ENCODE measurements at regions not wholly inside any gene's neighbourhood (a gene's known extent, or its start where the extent isn't known, plus 50 kb on each side); places are given as distances from the start of the nearest gene placed in this dataset.
A peak's percentile ranks its signal among the peaks of the same experiment; 100 is the strongest.

GRCh38 chr13:31922724-31923123 lies 108.8 kb upstream of the FRY start:
- ATAC-seq: no peak
- TF ChIP-seq CTCF (IDR thresholded peaks at IDR 0.05): no peak
- Mint-ChIP-seq H3K36me3 (no peaks in the 10 kb centered on the region), H3K9me3 (no peaks in the 10 kb centered on the region), H3K27ac (peak overlapping the region; percentile 21 to 64), H3K4me1 (peaks cover 26 to 37% of the 10 kb centered on the region in 2 donors), H3K4me3 (no peak overlapping the region), H3K27me3 (ENCODE audit: low read depth in 2 of 2) (no peaks in the 10 kb centered on the region)
- DNase-seq: no peak
- H3K27me3 ChIP-seq (ENCODE audit: control insufficient read depth, insufficient read depth, low read length): no peaks in the 10 kb centered on the region
- intact Hi-C loops (cut with micrococcal nuclease): loop anchor here (10.0 kb wide), 1 partner anchor 118 kb away; no protein-coding TSS in a partner anchor
- no peaks in the 10 kb centered on the region for H3K36me3 ChIP-seq (ENCODE audit: control insufficient read depth, insufficient read depth, low read length)
- no peak overlapping the region for H3K27ac ChIP-seq (ENCODE audit: low read length)
- 100% methylated on average over 1 of the region's 1 CpG for WGBS (ENCODE audit: insufficient coverage)
- no peaks in the 10 kb centered on the region for H3K9me3 ChIP-seq (ENCODE audit: control insufficient read depth, insufficient read depth, low read length)
- peaks cover 9% of the 10 kb centered on the region for H3K4me1 ChIP-seq (ENCODE audit: control insufficient read depth, insufficient read depth, low read length)
- H3K4me3 ChIP-seq (ENCODE audit: low read length): no peak overlapping the region

GRCh38 chr13:31923134-31923763 lies 108.3 kb upstream of the FRY start:
- no peaks in the 10 kb centered on the region for H3K36me3 Mint-ChIP-seq
- Histone ChIP-seq H3K27me3 (ENCODE audit: control insufficient read depth, insufficient read depth, low read length) (no peaks in the 10 kb centered on the region), H3K4me1 (ENCODE audit: control insufficient read depth, insufficient read depth, low read length) (peaks cover 14% of the 10 kb centered on the region), H3K4me3 (ENCODE audit: low read length) (no peak overlapping the region), H3K36me3 (ENCODE audit: control insufficient read depth, insufficient read depth, low read length) (no peaks in the 10 kb centered on the region), H3K9me3 (ENCODE audit: control insufficient read depth, insufficient read depth, low read length) (no peaks in the 10 kb centered on the region), H3K27ac (ENCODE audit: low read length) (no peak overlapping the region)
- no peak for TF ChIP-seq CTCF (IDR thresholded peaks at IDR 0.05)
- peak overlapping the region in 1 of 2 donors; percentile 56 for H3K27ac Mint-ChIP-seq
- no peaks in the 10 kb centered on the region for H3K9me3 Mint-ChIP-seq
- 80% methylated on average over 3 of the region's 3 CpGs for WGBS (ENCODE audit: insufficient coverage)
- peaks cover 30 to 42% of the 10 kb centered on the region in 2 donors for H3K4me1 Mint-ChIP-seq
- DNase-seq (no peak), ATAC-seq (no peak)
- H3K27me3 Mint-ChIP-seq (ENCODE audit: low read depth in 2 of 2): no peaks in the 10 kb centered on the region
- no peak overlapping the region for H3K4me3 Mint-ChIP-seq
- intact Hi-C loops (cut with micrococcal nuclease): loop anchor here (10.0 kb wide), 1 partner anchor 118 kb away; no protein-coding TSS in a partner anchor

- Histone ChIP-seq H3K27me3 (ENCODE audit: control insufficient read depth, insufficient read depth, low read length) (no peaks in the 10 kb centered on the region), H3K27ac (ENCODE audit: low read length) (no peak overlapping the region), H3K9me3 (ENCODE audit: control insufficient read depth, insufficient read depth, low read length) (no peaks in the 10 kb centered on the region), H3K4me1 (ENCODE audit: control insufficient read depth, insufficient read depth, low read length) (peaks cover 17% of the 10 kb centered on the region), H3K4me3 (ENCODE audit: low read length) (no peak overlapping the region), H3K36me3 (ENCODE audit: control insufficient read depth, insufficient read depth, low read length) (no peaks in the 10 kb centered on the region)
- ATAC-seq (no peak), DNase-seq (no peak)
- Mint-ChIP-seq H3K4me3 (no peak overlapping the region), H3K36me3 (no peaks in the 10 kb centered on the region), H3K4me1 (peaks cover 30 to 42% of the 10 kb centered on the region in 2 donors), H3K27me3 (ENCODE audit: low read depth in 2 of 2) (no peaks in the 10 kb centered on the region), H3K9me3 (no peaks in the 10 kb centered on the region), H3K27ac (peak overlapping the region; percentile 17 to 27)
- WGBS (ENCODE audit: insufficient coverage): 95% methylated on average over 2 of the region's 2 CpGs
- no peak for TF ChIP-seq CTCF (IDR thresholded peaks at IDR 0.05)
- intact Hi-C loops (cut with micrococcal nuclease): loop anchor here (10.0 kb wide), 1 partner anchor 120 kb away; no protein-coding TSS in a partner anchor
Measured at GRCh38 chr13:31925079-31925478, 106.5 kb upstream of the FRY start.

GRCh38 chr13:31927219-31927653 lies 104.3 kb upstream of the FRY start:
- intact Hi-C loops (cut with micrococcal nuclease): loop anchor here (10.0 kb wide), 1 partner anchor 122 kb away; no protein-coding TSS in a partner anchor
- H3K27me3 ChIP-seq (ENCODE audit: control insufficient read depth, insufficient read depth, low read length): no peaks in the 10 kb centered on the region
- Mint-ChIP-seq H3K27ac (no peak overlapping the region), H3K36me3 (no peaks in the 10 kb centered on the region), H3K4me3 (peak overlapping the region; percentile 81), H3K27me3 (ENCODE audit: low read depth in 2 of 2) (no peaks in the 10 kb centered on the region), H3K4me1 (peaks cover 18 to 33% of the 10 kb centered on the region in 2 donors), H3K9me3 (no peaks in the 10 kb centered on the region)
- TF ChIP-seq CTCF (IDR thresholded peaks at IDR 0.05): no peak
- peaks cover 25% of the 10 kb centered on the region for H3K4me1 ChIP-seq (ENCODE audit: control insufficient read depth, insufficient read depth, low read length)
- DNase-seq (no peak), ATAC-seq (no peak)
- H3K36me3 ChIP-seq (ENCODE audit: control insufficient read depth, insufficient read depth, low read length): no peaks in the 10 kb centered on the region
- no peak overlapping the region for H3K4me3 ChIP-seq (ENCODE audit: low read length)
- 92% methylated on average over 3 of the region's 5 CpGs for WGBS (ENCODE audit: insufficient coverage)
- H3K27ac ChIP-seq (ENCODE audit: low read length): no peak overlapping the region
- H3K9me3 ChIP-seq (ENCODE audit: control insufficient read depth, insufficient read depth, low read length): no peaks in the 10 kb centered on the region

All from natural killer cell (primary cell).